ENCODE measurements at regions not wholly inside any gene's neighbourhood (a gene's known extent, or its start where the extent isn't known, plus 50 kb on each side); places are given as distances from the start of the nearest gene placed in this dataset.

DNA sequence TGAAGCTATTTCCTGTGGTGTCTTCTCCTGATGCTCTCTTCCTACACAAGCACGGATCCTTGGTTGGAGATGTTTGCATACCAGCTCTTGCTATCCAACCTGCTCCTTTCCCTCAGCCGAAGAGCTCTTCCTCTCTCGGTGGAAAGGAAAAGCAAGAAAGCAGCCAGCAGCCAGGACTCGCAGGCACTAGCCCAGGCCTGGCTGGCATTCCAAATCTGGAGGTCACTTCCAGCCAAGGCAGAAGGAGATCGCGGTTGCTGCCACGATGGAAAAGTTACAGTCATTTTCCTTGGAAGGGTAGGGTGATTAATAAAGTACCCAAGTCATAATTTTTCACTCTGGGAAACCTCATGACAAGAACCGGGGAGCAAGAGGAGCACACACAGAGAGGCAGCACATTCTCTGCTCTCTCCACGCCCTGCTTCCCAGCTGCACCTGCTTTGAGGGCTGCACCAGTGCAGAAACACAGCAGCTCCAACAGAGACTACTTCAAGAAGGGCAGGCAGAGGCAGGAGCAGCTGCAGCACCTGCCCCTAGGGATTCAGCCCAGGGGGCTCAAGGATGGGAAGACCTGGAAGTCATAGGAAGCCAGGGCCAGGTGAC is 399.3 kb downstream of the CADM1 start:
- H2AFZ ChIP-seq, result no peak overlapping the region
- H3K27ac ChIP-seq, result no peak overlapping the region
- WGBS (ENCODE audit: low lambda C conversion rate, missing lambda C conversion rate), result 89% methylated on average over 9 of the region's 9 CpGs

DNA sequence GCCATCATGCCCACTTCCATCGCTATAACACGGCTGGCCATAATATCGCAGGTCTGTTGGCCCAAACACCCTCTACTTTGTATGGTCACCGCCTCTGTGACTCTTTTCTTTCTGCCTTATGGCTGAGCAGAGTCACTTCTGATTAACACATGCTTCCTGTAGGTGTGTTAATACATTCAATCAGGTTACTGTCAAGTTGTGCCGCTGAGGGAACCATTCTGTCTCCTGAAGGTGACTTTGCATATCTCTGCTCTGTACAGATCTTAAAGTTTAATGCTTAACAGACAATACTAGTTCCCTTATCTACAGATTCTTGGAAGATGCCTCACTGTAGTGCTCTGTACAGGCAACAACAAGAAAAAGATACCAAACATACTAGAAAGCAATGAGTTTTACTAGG is 393.1 kb downstream of the CADM1 start:
- no peaks in the 10 kb centered on the region for H3K9me2 ChIP-seq (replicated peaks; ENCODE audit: insufficient read depth)
- H2AFZ ChIP-seq, result no peak overlapping the region
- WGBS (ENCODE audit: low lambda C conversion rate, missing lambda C conversion rate), result 90% methylated on average over 5 of the region's 5 CpGs
- H3K79me2 ChIP-seq, result no peaks in the 10 kb centered on the region
- H3K27me3 ChIP-seq, result no peaks in the 10 kb centered on the region
- H3K27ac ChIP-seq, result no peak overlapping the region
- H3K4me2 ChIP-seq, result no peak overlapping the region
- no peaks in the 10 kb centered on the region for H3K36me3 ChIP-seq (replicated peaks; ENCODE audit: insufficient read depth, low read depth)
- TF ChIP-seq EZH2 (IDR thresholded peaks at IDR 0.05; ENCODE audit: borderline replicate concordance) (no peak), EZH2phosphoT487 (IDR thresholded peaks at IDR 0.05; ENCODE audit: low read depth, severe bottlenecking, unreplicated experiment) (no peak)
- TF ChIP-seq, protein P1, sequence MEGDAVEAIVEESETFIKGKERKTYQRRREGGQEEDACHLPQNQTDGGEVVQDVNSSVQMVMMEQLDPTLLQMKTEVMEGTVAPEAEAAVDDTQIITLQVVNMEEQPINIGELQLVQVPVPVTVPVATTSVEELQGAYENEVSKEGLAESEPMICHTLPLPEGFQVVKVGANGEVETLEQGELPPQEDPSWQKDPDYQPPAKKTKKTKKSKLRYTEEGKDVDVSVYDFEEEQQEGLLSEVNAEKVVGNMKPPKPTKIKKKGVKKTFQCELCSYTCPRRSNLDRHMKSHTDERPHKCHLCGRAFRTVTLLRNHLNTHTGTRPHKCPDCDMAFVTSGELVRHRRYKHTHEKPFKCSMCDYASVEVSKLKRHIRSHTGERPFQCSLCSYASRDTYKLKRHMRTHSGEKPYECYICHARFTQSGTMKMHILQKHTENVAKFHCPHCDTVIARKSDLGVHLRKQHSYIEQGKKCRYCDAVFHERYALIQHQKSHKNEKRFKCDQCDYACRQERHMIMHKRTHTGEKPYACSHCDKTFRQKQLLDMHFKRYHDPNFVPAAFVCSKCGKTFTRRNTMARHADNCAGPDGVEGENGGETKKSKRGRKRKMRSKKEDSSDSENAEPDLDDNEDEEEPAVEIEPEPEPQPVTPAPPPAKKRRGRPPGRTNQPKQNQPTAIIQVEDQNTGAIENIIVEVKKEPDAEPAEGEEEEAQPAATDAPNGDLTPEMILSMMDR (IDR thresholded peaks at IDR 0.05; ENCODE audit: poor library complexity), result no peak
- no peaks in the 10 kb centered on the region for H3K4me1 ChIP-seq (ENCODE audit: insufficient read depth)
- no peak for DNase-seq (ENCODE audit: low spot score)
- H3K9me3 ChIP-seq (ENCODE audit: low read depth), result no peaks in the 10 kb centered on the region
- no peak overlapping the region for H3K4me3 ChIP-seq
- H4K20me1 ChIP-seq (ENCODE audit: insufficient read depth, poor library complexity, severe bottlenecking), result no peaks in the 10 kb centered on the region

More for the DNA sequence above, 399.3 kb downstream of the CADM1 start:
- Histone ChIP-seq H3K4me2 (no peak overlapping the region), H3K27me3 (no peaks in the 10 kb centered on the region), H3K9me3 (ENCODE audit: low read depth) (no peaks in the 10 kb centered on the region), H3K79me2 (no peaks in the 10 kb centered on the region), H3K4me1 (ENCODE audit: insufficient read depth) (no peaks in the 10 kb centered on the region), H4K20me1 (ENCODE audit: insufficient read depth, poor library complexity, severe bottlenecking) (no peaks in the 10 kb centered on the region), H3K36me3 (replicated peaks; ENCODE audit: insufficient read depth, low read depth) (no peaks in the 10 kb centered on the region), H3K9me2 (replicated peaks; ENCODE audit: insufficient read depth) (no peaks in the 10 kb centered on the region), H3K4me3 (no peak overlapping the region)
- TF ChIP-seq EZH2phosphoT487 (IDR thresholded peaks at IDR 0.05; ENCODE audit: low read depth, severe bottlenecking, unreplicated experiment) (no peak), EZH2 (IDR thresholded peaks at IDR 0.05; ENCODE audit: borderline replicate concordance) (no peak)
- TF ChIP-seq, protein P1 (IDR thresholded peaks at IDR 0.05; ENCODE audit: poor library complexity), result no peak
- DNase-seq (ENCODE audit: low spot score), result no peak

DNA sequence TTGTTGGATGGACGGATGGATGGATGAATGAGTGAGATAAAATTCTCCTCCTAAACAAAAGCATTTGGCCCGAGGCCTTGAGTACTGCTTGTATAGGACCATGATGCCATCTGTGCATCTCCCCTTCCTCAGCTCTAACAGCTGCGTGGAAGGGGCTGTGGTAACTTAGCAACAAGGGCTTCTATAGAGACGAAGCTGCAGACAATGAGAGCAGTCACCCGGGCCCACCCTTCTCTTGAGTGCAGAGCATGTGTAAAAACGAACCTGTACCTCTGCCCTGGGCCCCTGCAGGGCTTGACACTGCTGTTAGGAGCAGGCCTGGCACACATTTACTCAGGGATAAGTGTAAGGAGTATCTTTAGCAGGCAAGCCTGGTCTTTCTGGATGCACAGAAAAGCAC is 391.5 kb downstream of the CADM1 start:
- Histone ChIP-seq H3K79me2 (no peaks in the 10 kb centered on the region), H3K4me3 (no peak overlapping the region), H3K9me2 (replicated peaks; ENCODE audit: insufficient read depth) (no peaks in the 10 kb centered on the region), H4K20me1 (ENCODE audit: insufficient read depth, poor library complexity, severe bottlenecking) (no peaks in the 10 kb centered on the region), H2AFZ (no peak overlapping the region), H3K27me3 (no peaks in the 10 kb centered on the region), H3K9me3 (ENCODE audit: low read depth) (no peaks in the 10 kb centered on the region), H3K4me1 (ENCODE audit: insufficient read depth) (no peaks in the 10 kb centered on the region), H3K27ac (no peak overlapping the region), H3K36me3 (replicated peaks; ENCODE audit: insufficient read depth, low read depth) (no peaks in the 10 kb centered on the region), H3K4me2 (no peak overlapping the region)
- 75% methylated on average over 6 of the region's 6 CpGs for WGBS (ENCODE audit: low lambda C conversion rate, missing lambda C conversion rate)
- DNase-seq (ENCODE audit: low spot score), result no peak
- no peak for TF ChIP-seq EZH2 (IDR thresholded peaks at IDR 0.05; ENCODE audit: borderline replicate concordance)
- no peak for TF ChIP-seq EZH2phosphoT487 (IDR thresholded peaks at IDR 0.05; ENCODE audit: low read depth, severe bottlenecking, unreplicated experiment)
- TF ChIP-seq, protein P1 (IDR thresholded peaks at IDR 0.05; ENCODE audit: poor library complexity), result no peak
